ENCODE measurements at regions not wholly inside any gene's neighbourhood (a gene's known extent, or its start where the extent isn't known, plus 50 kb on each side); places are given as distances from the start of the nearest gene placed in this dataset.

DNA sequence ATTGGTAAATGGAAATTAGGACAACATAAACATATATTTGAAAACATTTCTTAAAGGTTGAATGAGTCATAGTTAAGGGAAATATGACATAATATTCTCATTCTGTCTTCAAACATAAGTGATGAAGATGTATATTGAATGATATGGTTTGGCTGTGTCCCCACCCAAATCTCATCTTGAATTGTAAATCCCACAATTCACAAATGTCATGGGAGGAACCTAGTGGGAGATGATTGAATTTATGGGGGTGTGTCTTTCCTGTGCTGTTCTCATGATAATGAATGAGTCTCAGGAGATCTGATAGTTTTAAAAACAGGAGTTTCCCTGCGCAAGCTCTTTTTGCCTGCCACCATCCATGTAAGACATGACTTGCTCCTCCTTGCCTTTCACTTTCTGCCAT is 104.4 kb upstream of the MPDZ start:
- DNase-seq, result no peak
- no peak overlapping the region for H3K4me3 Mint-ChIP-seq

DNA sequence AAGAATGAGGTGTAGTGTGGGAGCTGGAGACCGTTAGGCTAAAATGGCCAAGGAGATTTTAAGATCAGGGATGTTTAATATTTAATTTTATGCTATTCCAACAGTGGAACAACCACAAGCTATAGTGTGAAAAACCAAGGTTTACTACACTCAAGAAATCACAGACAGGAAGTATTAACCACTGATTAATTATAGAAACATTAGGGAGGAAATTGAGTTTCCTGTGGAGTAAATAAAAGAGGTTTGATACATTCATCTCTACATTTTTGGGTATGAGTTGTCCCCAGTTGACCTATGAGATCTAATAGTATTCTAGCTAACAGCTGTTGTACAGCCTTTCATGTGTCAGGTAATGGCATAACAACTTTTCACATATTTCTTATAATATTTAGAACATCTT is 103.7 kb upstream of the MPDZ start:
- Mint-ChIP-seq H3K27ac (no peak overlapping the region), H3K27me3 (ENCODE audit: insufficient read depth) (peaks cover 9% of the 10 kb centered on the region), H3K9me3 (no peaks in the 10 kb centered on the region), H3K4me3 (no peak overlapping the region), H3K36me3 (ENCODE audit: low read depth) (no peaks in the 10 kb centered on the region), H3K4me1 (ENCODE audit: low read depth) (0 out of 2 replicates have a peak, but pooled peaks cover 5% of the 10 kb centered on the region)
- DNase-seq, result no peak
- TF ChIP-seq, protein P1, sequence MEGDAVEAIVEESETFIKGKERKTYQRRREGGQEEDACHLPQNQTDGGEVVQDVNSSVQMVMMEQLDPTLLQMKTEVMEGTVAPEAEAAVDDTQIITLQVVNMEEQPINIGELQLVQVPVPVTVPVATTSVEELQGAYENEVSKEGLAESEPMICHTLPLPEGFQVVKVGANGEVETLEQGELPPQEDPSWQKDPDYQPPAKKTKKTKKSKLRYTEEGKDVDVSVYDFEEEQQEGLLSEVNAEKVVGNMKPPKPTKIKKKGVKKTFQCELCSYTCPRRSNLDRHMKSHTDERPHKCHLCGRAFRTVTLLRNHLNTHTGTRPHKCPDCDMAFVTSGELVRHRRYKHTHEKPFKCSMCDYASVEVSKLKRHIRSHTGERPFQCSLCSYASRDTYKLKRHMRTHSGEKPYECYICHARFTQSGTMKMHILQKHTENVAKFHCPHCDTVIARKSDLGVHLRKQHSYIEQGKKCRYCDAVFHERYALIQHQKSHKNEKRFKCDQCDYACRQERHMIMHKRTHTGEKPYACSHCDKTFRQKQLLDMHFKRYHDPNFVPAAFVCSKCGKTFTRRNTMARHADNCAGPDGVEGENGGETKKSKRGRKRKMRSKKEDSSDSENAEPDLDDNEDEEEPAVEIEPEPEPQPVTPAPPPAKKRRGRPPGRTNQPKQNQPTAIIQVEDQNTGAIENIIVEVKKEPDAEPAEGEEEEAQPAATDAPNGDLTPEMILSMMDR (IDR thresholded peaks at IDR 0.05), result no peak

More for the DNA sequence above, 104.4 kb upstream of the MPDZ start:
- TF ChIP-seq, protein P1 (IDR thresholded peaks at IDR 0.05), result no peak
- H3K4me1 Mint-ChIP-seq (ENCODE audit: low read depth), result 0 out of 2 replicates have a peak, but pooled peaks cover 5% of the 10 kb centered on the region
- H3K27ac Mint-ChIP-seq, result no peak overlapping the region
- H3K9me3 Mint-ChIP-seq, result no peaks in the 10 kb centered on the region
- no peaks in the 10 kb centered on the region for H3K36me3 Mint-ChIP-seq (ENCODE audit: low read depth)
- H3K27me3 Mint-ChIP-seq (ENCODE audit: insufficient read depth), result peaks cover 7% of the 10 kb centered on the region

DNA sequence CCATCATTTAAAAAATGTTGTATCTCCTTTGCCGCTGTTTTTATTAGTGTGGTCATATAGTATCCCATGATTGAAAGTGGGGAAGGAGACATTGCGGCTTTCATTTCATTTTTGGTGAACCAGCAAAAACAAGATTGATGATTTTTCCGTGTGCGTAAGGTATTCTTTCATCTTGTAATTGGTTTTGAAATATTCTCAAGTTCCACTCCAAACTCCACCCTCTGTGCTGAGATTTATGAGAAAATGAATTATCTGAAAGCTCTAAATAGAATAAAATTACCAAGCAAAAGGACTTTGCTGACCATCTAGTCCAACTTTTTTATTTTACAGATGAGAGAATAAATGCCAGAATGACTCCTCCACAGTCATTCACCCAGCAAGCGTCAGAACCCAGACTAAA is 103.1 kb upstream of the MPDZ start:
- Mint-ChIP-seq H3K4me1 (ENCODE audit: low read depth) (0 out of 2 replicates have a peak, but pooled peaks cover 4% of the 10 kb centered on the region), H3K27me3 (ENCODE audit: insufficient read depth) (peaks cover 9% of the 10 kb centered on the region), H3K9me3 (no peaks in the 10 kb centered on the region), H3K27ac (no peak overlapping the region), H3K4me3 (no peak overlapping the region), H3K36me3 (ENCODE audit: low read depth) (no peaks in the 10 kb centered on the region)
- TF ChIP-seq, protein P1 (IDR thresholded peaks at IDR 0.05), result no peak
- no peak for DNase-seq

DNA sequence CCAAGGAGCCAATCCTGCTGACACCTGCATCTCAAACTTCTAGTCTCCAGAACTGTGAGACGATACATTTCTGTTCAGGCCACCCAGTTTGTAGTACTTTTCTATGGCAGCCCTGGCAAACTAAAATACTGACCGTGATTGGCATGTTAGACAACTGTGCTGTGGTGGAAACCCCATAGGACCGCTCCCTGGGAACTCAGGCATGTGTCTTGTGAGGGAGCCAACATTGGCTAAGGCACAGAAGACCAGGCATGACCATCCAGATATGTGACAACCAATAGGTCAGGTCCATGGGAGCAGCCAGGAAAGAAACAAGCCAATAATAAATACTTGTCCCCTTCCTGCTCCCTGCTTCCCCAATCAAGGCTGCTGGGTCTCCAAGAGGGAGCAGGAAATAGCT is 101.4 kb upstream of the MPDZ start:
- Mint-ChIP-seq H3K27ac (no peak overlapping the region), H3K27me3 (ENCODE audit: insufficient read depth) (peaks cover 8% of the 10 kb centered on the region; the same call in 1 of the 2 replicates), H3K9me3 (no peaks in the 10 kb centered on the region), H3K4me3 (no peak overlapping the region), H3K4me1 (ENCODE audit: low read depth) (no peaks in the 10 kb centered on the region), H3K36me3 (ENCODE audit: low read depth) (no peaks in the 10 kb centered on the region)
- TF ChIP-seq, protein P1 (IDR thresholded peaks at IDR 0.05), result no peak
- no peak for DNase-seq

DNA sequence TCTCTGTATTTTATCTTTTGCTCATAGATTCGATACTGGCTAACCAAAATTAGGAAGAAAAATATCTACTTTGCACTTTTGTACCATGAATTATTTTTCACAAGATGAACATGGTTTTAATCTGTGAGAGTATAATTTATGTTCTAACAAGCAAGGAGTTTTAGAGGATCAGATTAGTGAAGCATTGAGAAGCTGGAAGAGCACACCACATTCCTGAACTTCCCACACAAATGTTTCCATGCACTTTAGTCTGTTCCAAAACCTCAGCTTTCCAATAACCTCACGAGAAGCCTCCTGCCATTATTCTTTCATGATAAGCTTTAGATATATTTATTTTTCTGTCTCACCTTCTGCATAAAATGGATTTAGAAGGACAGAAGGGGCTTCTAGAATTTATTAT is 98.7 kb upstream of the MPDZ start:
- DNase-seq, result no peak
- Mint-ChIP-seq H3K27ac (no peak overlapping the region), H3K9me3 (no peaks in the 10 kb centered on the region), H3K4me3 (no peak overlapping the region), H3K36me3 (ENCODE audit: low read depth) (no peaks in the 10 kb centered on the region), H3K27me3 (ENCODE audit: insufficient read depth) (peaks cover 10% of the 10 kb centered on the region; the same call in 1 of the 2 replicates), H3K4me1 (ENCODE audit: low read depth) (no peaks in the 10 kb centered on the region)
- TF ChIP-seq, protein P1 (IDR thresholded peaks at IDR 0.05), result no peak
